GM12872 (cell line): ENCODE measurements at regions not wholly inside any gene's neighbourhood (a gene's known extent, or its start where the extent isn't known, plus 50 kb on each side); places are given as distances from the start of the nearest gene placed in this dataset.

Experiments
- TF ChIP-seq, protein P1 (sequence below): IDR thresholded peaks from 3 replicates; pipeline ENCODE4 v1.5.1; 2011; ENCODE audit warnings: low read depth, mild to moderate bottlenecking, low read length, moderate library complexity; ENCODE audit not compliant: insufficient read depth

- TF ChIP-seq, protein P1, sequence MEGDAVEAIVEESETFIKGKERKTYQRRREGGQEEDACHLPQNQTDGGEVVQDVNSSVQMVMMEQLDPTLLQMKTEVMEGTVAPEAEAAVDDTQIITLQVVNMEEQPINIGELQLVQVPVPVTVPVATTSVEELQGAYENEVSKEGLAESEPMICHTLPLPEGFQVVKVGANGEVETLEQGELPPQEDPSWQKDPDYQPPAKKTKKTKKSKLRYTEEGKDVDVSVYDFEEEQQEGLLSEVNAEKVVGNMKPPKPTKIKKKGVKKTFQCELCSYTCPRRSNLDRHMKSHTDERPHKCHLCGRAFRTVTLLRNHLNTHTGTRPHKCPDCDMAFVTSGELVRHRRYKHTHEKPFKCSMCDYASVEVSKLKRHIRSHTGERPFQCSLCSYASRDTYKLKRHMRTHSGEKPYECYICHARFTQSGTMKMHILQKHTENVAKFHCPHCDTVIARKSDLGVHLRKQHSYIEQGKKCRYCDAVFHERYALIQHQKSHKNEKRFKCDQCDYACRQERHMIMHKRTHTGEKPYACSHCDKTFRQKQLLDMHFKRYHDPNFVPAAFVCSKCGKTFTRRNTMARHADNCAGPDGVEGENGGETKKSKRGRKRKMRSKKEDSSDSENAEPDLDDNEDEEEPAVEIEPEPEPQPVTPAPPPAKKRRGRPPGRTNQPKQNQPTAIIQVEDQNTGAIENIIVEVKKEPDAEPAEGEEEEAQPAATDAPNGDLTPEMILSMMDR, result no peak
Observed at GRCh38 chr13:111492341-111492950, 172.0 kb downstream of the TEX29 start.

- TF ChIP-seq, protein P1, result no peak
Observed at GRCh38 chr13:111492958-111493357, 172.5 kb downstream of the TEX29 start.

GRCh38 chr13:111493468-111493867 is 173.0 kb downstream of the TEX29 start:
- TF ChIP-seq, protein P1, result no peak

- TF ChIP-seq, protein P1, result no peak
Observed at GRCh38 chr13:111494641-111495040, 174.2 kb downstream of the TEX29 start.

GRCh38 chr13:111502957-111503356 is 182.5 kb downstream of the TEX29 start:
- TF ChIP-seq, protein P1, result no peak

DNA sequence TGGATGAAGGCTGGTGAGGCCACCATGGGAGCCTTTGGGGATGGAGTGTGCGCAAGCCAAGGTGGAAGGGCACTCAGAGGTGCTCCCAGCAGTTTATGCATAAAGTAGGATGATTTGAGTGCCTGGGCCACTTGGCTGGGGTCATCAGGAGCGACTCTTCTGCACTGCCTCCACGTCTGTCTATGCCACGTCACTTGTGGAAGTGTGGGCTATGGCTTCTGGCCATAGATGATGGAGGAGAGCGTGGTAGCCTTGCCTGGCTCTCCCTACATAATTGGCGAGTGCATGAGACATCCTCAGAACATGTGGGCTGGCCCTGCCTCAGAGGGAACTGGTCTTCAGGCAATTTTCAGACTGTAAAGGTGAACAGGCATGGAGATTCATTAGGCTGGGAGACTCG is 182.9 kb downstream of the TEX29 start:
- TF ChIP-seq, protein P1, result no peak

DNA sequence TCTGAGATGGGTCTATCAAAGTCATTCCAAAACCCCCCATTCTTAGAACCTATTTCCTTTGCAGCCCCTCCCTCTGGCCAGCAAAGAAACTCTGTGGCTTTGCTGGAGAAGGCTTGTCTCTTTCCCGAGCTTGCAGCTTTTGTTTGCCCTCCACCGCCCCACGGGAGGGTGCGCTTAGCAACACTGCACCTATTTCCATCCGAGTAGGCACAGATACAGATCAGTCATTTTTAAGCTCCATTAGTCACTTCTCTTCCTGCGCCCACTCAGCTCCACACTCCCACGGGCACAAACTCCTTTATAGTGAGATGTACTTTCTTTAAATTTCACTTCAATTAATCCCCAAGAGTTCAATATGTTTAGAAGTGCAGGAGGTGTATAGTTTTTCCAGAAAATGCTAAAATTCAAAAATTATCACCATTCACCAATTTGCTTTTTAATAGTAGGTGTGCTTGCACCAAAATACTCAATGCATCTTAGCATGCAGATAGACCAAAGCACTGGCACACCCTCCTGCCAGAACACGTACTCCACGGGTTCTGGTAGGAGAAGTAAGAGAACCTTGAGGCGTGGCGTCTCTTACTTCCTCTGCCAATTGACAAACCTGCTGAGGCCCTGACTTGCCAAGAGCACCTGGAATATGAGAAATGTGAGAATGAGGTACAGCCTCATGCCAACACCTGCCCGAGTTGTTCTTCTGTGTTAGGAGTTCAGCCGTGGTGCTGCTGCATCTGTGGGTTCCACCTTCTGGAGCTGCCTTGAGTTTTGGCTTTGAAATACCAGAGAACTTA is 183.7 kb downstream of the TEX29 start:
- TF ChIP-seq, protein P1, result no peak
